GM18517 (cell line): ENCODE measurements at regions not wholly inside any gene's neighbourhood (a gene's known extent, or its start where the extent isn't known, plus 50 kb on each side); places are given as distances from the start of the nearest gene placed in this dataset.
"Not testable (repeated sequence)": the region's sequence is repeated elsewhere in the genome, so short reads cannot be mapped to it uniquely, and the experiment has no call there.

Experiments used
- ATAC-seq: cut with Tn5 transposase; IDR thresholded peaks from one replicate; pipeline ENCODE4 v1.9.1; 2021; ENCODE audit warnings: mild to moderate bottlenecking, moderate library complexity; ENCODE audit not compliant: unreplicated experiment

DNA sequence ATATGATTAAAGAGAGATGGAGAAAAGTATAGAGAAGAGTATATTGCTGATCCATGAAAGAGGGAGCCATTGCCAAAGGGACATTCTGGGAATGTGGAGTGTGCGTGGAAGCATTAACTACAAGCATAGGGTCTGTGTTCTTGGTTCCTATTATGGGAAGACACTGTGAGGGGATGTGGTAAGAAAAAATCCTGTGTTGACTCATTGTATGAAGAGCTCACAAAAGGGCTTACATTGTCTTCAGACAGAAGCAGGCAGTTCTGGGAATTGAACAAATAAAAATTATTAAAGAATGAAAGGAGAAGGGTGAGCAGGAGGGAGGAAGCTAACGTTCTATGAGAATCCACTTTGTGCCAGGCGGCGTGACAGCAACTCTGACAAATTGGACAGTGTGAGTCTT is 250.4 kb upstream of the CHD1 start:
- no peak for ATAC-seq

DNA sequence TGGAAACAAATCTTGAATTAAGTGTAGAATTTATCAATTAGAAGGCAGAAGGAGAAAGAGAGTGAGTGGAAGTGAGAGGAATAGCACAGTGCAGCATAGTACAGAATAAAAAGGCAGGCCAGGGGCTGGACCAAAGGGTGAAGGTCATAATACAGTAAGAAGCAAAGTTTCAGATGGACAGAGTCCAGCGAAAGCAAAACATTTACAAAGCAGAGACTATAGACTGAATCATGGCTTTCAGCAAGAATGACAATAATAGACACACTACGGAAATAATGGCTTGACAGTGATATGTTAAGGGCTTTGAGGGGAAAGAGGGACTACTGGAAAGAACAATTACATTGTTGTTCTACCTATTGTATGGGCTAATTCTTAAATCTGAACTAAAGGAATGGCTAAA is 249.0 kb upstream of the CHD1 start:
- no peak for ATAC-seq

DNA sequence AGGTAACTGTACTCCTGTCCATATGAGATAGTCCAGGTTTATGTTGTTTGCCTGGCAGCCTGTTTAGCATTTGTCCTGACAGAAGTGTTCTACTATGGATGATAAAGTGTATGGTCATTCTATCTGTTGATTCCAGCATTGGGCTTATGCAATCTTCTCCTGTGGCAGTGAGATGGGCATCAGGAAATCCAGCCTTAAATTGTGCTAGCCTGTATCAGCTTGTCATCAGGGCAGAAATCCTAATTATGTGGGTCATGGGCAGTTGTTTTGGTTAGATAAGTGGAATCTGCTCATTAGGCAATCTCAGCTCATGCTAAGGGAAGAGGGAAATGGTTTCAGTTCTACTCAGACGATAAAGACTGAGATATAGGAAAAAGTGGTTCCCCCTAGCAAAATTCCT is 247.4 kb upstream of the CHD1 start:
- no peak for ATAC-seq

DNA sequence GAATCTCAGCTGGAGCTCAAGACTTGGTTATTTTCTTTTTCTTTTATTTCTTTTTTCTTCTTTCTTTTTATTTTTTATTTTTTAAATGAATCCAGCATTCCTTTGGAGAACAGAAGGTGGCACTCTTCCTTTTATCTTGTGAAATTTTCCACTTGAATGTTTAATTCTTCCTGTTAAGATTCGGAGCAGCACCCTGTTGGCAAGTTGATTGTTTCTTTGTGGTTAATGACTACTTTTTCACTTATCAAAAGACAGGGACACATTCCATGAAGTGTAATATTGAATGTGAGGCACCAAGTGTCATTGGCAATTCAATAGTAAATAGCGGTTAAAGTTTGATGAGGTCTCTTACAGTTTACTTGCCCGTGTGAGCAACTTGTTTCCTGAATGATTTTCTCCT is 240.5 kb upstream of the CHD1 start:
- ATAC-seq = no peak

DNA sequence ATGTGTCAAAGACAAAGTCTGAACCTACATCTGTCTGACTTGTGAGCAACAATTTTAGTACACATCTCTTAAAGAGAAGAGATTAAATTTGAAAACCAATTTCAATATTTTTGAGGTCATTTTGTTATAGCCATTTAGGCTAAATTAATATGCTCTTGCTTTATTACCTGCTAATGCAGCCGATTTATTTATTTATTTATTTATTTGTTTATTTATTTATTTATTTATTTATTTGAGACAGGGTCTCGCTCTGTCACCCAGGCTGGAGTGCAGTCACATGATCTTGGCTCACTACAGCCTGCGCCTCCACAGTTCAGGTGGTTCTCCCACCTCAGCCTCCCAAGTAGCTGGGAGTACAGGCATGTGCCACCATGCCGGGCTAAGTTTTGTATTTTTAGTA is 232.7 kb upstream of the CHD1 start:
- not testable (repeated sequence) for ATAC-seq

DNA sequence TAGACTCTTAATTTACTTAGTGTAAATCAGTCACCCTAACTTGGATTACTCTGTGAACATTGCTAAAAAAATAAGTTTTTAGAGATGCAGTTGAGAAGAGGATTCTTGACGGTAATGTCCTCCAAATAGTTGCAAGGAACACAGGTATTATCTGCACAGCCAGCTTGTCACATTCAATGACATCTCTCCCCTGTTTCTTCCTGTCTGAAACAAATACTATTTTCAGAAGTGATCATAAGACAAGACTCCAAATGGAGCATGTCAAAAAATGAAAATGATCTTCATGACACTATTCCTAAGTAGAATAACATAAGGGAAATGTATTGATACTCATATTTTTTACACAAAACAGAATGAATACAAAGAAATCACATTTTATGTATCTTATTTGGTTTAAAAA is 227.9 kb upstream of the CHD1 start:
- no peak for ATAC-seq

DNA sequence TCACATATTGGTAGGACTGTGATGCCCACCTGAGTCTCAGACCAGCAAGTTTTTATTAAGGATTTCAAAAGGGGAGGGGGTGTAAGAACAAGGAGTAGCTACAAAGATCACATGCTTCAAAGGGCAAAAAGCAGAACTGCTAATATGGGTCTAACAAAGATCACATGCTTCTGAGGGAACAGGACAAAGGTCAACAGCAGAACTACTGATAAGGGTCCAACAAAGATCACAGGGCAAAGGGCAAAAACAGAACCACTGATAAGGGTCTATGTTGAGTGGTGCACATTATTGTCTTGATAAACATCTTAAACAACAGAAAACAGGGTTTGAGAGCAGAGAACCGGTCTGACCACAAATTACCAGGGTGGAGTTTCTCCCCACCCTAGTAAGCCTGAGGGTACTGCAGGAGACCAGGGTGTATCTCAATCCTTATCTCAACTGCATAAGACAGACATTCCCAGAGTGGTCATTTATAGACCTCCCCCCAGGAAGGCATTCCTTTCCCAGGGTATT is 214.5 kb upstream of the CHD1 start:
- ATAC-seq = not testable (repeated sequence)

DNA sequence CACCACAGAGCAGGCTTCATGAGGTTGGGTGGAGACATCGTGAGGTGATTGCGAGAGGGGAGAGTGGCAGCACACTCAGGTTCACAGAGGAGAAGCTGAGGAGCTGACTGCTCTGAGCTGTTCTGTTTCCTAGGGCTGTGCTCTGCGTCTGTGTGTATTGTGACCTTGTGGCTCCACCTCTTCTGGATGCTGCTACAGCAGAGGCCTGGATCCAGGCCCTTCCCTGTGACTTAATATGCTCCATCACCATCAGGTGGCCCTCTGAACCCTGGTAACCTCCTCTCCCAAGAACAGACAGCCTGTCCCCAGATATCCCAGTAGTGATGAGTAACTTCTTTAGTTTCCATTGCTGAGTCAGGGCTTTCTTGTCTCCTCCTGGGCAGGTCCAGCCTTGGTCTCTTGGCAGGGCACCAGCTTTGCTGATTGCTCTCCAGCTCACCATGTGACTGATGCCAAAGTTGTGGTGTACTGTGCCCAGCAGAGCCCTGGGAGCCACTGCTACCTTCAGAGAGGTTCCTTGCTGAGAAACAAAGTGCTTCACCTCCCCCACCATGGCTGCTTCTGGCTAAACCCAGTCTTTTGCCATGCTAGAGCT is 212.8 kb upstream of the CHD1 start:
- no peak for ATAC-seq

DNA sequence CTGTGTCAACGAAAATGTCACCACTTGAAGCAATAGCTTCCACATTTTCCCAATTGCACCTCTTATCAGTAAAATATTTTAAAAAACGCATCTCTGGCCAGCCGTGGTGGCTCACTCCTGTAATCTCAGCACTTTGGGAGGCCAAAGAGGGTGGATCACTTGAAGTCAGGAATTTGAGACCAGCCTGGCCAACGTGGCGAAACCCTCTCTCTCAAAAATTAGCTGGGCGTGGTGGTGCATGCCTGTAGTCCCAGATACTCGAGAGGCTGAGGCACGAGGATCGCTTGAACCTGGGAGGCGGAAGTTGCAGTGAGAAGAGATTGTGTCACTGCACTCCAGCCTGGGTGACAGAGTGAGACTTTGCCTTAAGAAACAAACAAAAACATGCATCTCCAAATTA is 210.1 kb upstream of the CHD1 start:
- no peak for ATAC-seq

DNA sequence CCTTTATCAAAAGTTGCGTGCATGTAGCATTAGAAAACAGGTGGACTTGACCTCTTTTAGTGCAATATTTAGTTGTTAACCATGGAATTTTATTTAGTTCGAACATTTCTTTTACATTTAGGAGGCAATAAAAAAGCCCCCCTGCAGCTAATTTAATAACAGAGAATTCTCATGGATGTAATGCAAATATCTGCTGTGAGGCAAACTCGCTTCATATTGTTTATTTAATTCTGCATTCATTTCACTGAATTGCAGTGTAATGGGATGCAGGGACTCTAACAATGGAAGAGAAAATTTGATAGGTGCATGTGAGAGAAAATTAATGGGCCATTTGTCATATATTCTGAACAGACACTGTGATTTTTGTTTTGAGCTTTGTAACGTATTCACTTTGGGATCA is 205.1 kb upstream of the CHD1 start:
- ATAC-seq = no peak

DNA sequence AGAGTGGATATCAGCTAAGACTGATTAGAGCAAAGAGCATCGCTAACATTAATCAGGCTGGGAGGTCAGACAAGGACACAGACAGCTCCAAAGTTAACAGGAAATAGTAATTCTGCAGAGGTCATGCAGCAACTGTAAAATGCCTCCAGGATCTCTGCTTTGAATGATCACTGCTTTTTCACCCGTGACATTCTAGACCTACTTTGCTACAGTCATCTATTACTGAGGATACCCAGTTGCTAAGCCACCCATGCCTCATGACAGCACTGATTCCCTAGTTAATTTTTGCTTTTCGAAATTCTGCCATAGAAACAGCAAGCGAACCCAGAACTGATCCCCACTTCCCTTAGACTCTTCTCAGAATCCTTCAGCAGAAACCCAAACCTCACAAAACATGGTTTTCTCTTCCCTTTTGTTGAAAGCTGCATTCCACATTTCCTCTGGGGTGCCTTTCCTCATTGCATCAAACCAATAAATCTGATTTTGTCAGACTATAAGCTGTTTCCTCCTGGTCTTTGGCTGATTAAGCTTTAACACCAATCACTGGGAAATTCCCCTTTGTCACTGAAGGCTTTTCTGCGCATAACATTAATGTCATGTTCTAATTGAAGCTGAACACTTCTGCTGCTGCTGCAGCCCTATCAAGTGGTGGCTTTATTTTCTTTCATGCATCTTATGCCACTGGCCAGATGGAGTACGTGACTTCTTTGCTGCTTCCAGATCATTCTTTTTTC is 201.1 kb upstream of the CHD1 start:
- no peak for ATAC-seq

DNA sequence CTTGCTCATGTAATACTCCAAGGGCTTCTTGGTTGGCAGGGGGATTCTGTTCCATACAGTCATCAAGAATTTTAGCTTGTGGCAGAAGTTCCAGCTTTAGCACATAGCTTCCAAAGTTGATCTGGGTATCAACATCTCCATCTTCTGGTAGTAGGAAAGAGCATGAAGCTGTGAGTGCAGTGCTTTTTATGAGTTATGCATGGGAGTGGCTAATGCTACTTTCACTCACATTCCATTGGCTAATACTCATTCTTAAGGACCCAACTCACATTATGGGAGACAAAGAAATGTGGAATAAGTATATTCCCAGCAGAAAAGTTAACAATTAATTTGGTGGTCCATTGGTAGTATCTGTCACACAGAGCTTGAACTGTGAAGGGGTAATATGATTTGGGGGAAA is 194.2 kb upstream of the CHD1 start:
- no peak for ATAC-seq

DNA sequence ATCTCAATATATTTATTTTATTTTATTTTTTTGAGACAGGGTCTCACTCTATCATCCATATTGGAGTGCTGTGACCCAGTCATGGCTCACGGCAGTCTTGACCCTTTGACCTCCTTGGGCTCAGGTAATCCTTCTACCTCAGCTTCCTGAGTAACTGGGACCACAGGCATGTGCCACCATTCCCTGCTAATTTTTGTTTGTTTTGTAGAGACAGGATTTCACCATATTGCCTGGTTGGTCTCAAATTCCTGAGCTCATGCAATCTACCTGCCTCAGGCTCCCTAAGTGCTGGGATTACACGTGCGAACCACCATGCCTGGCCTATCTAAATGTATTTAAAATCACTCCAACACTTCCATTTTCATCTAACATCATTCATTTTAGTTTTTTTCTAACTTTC is 190.5 kb upstream of the CHD1 start:
- ATAC-seq = no peak

DNA sequence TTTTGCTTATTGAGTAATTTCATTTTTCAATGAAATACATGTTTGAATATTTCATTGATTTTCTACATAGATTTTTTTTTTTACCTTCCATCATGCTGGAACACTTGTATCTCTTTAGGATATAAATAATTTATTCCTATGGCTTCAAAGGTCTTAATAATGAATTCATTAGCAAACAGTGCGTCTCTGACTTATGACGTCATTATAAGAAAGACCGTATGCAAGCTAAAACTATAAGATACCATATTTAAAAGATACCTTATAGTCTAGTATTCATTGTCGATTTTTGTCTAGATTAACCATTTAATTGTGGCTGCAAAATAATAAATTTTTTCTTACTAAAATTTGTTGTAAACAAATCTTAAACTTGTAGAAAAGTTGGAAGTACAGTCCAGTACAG is 187.7 kb upstream of the CHD1 start:
- no peak for ATAC-seq

DNA sequence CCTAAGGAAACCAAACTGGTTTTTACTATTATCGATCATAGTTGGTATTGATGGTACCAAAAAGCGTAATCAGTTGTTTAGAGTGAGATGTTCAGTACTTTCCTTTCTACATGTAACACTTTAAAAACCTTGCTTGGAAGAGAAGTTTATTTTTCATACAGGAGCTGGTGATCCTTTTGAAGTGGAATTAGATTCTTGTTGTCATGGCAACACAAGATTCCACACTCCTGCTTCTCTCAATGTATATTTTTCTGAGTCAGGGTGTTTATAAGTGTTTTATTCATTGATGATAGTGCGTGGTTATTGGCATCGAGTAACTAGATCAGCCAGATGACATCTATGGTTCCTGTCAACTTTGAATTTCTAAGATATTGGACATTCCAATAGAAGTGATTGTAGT is 181.1 kb upstream of the CHD1 start:
- ATAC-seq = no peak

DNA sequence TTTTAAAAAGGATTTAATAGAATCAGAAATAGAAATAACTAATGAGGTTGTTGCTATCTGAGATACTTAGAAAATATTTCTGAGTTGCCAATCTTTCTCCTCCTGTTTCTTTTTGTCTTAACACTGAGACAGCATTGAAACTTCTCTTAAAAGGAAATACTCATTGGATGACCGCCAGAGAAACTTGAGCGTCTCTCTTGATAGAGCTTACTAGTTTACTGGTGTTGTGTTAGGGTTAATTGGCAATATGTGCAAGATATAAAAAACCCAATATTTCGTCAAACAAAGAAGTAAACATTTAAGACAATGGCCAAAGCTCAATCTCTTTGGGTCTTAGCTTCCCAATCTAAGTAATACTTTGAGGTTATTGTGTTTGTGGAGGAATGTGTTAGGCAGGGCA is 176.4 kb upstream of the CHD1 start:
- ATAC-seq = no peak

DNA sequence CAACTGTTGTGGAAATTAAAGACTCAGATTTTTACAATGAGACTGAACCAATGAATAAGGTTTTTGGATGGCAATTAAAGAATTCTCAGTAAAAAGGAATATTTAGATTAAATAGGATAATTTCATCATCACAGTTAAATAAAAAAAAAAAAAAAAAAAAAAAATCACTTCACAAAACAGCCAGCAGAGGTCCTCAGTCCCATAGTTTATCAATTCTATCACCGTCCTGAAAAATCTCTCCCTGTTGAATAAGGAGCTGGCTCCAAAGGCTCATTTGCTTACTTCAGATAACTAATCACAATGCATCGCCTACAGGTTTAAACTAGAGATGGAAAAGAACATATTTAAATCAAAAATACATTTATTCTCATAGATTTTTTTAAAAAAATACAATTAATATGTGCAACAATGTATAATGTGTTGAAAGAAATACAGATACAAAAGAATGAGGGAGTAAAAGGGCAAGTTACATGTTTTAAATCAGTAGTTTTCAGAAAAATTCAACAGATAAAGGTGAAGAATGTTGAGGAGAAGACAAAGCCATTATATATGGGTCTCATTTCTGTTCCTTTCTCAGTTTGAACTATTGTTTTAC is 175.8 kb upstream of the CHD1 start:
- ATAC-seq = peak; percentile 54

DNA sequence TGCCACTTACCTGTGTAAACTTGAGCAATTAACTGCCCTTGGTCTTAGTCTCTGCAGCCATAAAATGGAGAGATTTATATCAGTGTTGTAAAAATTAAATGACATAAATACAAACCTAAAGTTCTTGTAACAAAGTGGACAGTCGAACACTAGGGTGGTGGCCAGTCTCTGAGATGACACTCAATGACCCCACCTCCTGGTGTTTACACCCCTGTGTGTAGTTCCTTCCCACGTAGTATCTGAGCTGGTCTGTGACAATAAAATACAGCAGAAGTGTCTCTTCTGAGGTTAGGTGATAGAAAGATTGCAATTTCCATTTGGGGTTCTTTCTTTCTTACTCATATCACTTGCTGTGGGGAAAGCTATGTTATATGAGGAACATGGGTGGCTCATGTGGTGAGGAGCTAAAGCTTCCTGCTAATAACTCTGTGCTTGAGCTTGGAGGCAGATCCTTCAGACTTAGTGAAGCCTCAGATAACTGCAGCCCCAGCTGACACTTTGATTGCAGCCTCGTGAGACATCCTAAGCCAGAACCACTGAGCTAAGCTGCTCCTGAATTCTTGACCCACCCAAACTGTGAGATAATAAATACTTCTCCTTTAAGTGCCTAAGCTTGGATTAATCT is 173.4 kb upstream of the CHD1 start:
- no peak for ATAC-seq

DNA sequence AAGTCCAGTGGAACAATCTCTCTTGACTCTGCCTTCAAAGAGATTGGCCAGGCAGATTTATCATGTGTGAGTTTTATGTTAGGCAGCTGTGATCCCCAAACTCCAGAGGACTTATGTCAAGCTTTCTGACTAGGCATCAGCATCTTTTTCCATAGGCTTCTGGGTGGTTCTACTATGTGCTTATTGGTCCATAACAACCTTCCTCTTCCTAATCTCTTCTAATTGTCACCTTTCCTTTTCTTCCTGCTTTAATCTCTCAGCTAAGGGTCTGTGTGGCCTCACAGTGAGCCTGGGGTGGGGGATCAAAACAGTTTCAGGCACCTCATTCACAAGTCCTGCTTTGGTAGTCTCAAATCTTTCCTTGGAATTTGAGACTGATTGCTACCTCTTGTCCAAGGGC is 170.9 kb upstream of the CHD1 start:
- ATAC-seq = no peak

DNA sequence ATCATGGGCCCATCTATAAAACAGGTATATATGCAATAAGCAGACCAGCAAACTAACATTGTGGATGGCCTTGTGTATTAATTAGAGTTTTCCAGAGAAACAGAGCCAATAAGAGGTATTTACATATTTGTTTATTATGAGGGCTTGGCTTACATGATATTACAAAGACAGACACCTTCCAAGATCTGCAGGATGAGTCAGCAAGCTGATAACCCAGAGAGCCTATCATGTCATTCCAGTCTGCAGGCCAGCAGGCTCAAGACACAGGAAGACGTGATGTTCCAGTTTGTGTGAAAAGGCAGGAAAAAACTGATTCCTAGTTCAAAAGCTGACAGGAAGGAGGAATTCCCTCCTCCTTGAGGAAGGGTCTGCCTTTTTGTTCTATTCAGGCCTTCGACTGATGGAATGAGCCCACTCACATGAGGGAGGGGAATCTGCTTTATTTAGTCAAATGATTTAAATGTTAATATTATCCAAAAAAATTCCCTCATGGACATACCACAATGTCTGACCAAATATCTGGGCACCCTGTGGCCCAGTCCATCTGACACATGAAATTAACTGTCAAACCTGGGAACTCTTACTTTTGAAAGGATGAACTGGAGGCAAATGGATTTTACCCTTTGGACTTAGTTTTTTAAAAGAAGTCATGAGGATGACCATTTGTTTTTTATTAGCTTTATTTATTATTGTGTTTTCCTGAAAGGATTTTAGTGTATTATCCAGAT is 161.2 kb upstream of the CHD1 start:
- no peak for ATAC-seq

DNA sequence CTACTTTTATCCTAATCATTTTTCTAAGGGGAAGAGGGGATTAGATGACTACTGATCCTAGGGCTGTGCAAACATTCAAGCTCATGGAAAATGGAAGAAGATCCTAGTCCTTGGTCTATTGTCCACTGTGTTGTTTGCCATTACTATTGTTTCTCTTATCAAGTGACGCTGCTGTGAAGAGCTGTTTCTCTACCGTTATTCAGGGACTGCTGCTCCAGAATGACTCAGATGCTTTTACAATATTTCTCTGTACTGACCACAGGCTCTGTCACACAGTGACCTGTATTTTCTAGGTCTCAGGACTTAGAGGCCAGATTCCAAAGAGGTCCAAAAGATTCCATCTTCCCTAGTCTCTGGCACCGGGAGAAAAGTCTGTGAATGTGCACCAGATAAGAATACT is 159.5 kb upstream of the CHD1 start:
- no peak for ATAC-seq
